H9 (cell line): ENCODE measurements at regions not wholly inside any gene's neighbourhood (a gene's known extent, or its start where the extent isn't known, plus 50 kb on each side); places are given as distances from the start of the nearest gene placed in this dataset.

Experiments used
- DNase-seq: peaks from one replicate; pipeline ENCODE4 v3.0.0-alpha.2; 2017
- H2AFZ ChIP-seq: one replicate; pipeline ENCODE4 v1.6.1; 2013; ENCODE audit warnings: mild to moderate bottlenecking, low read length, control low read depth, moderate library complexity
- H2AK5ac ChIP-seq: 2 replicates; pipeline ENCODE4 v1.6.1; 2013; ENCODE audit warnings: low read length, control low read depth, mixed read lengths; ENCODE audit not compliant: insufficient read length
- H2BK120ac ChIP-seq: one replicate; pipeline ENCODE4 v1.6.1; 2013; ENCODE audit warnings: low read depth, mild to moderate bottlenecking, low read length, control low read depth, inconsistent platforms; ENCODE audit not compliant: poor library complexity, severe bottlenecking
- H2BK12ac ChIP-seq: 2 replicates; pipeline ENCODE4 v1.6.1; 2013; ENCODE audit warnings: low read length, control low read depth, mixed read lengths, low read depth; ENCODE audit not compliant: insufficient read length
- H2BK15ac ChIP-seq: 2 replicates; pipeline ENCODE4 v1.6.1; 2013; ENCODE audit warnings: low read depth, low read length, control low read depth
- H2BK20ac ChIP-seq: one replicate; pipeline ENCODE4 v1.6.1; 2013; ENCODE audit warnings: low read depth, mild to moderate bottlenecking, low read length, control low read depth, inconsistent platforms; ENCODE audit not compliant: poor library complexity, severe bottlenecking
- H2BK5ac ChIP-seq: 2 replicates; pipeline ENCODE4 v1.6.1; 2013; ENCODE audit warnings: low read length, control low read depth, mixed read lengths; ENCODE audit not compliant: insufficient read length
- H3K14ac ChIP-seq: 2 replicates; pipeline ENCODE4 v1.6.1; 2013; ENCODE audit warnings: low read length, control low read depth; ENCODE audit not compliant: insufficient read depth
- H3K18ac ChIP-seq: 2 replicates; pipeline ENCODE4 v1.6.1; 2013; ENCODE audit warnings: low read depth, mild to moderate bottlenecking, mixed read lengths, low read length, control low read depth; ENCODE audit not compliant: insufficient read length
- H3K23ac ChIP-seq: 2 replicates; pipeline ENCODE4 v1.6.1; 2013; ENCODE audit warnings: low read length, control low read depth, mixed read lengths, low read depth; ENCODE audit not compliant: insufficient read length
- H3K23me2 ChIP-seq: 2 replicates; pipeline ENCODE4 v1.6.1; 2013; ENCODE audit warnings: low read depth, mild to moderate bottlenecking, mixed read lengths, low read length, control low read depth; ENCODE audit not compliant: insufficient read length, poor library complexity, severe bottlenecking
- H3K27ac ChIP-seq: 2 replicates; pipeline ENCODE4 v1.5.1; 2013; ENCODE audit warnings: low read length, control low read depth, mixed read lengths, low read depth; ENCODE audit not compliant: insufficient read length
- H3K27me3 ChIP-seq: 2 replicates; pipeline ENCODE4 v1.6.1; 2013; ENCODE audit warnings: low read length, control low read depth, inconsistent platforms; ENCODE audit not compliant: insufficient read depth
- H3K4ac ChIP-seq: 2 replicates; pipeline ENCODE4 v1.6.1; 2013; ENCODE audit warnings: low read depth, mild to moderate bottlenecking, control low read depth, inconsistent platforms, low read length, moderate library complexity
- H3K4me1 ChIP-seq: 2 replicates; pipeline ENCODE4 v1.6.1; 2013; ENCODE audit warnings: low read length, control low read depth, inconsistent platforms; ENCODE audit not compliant: insufficient read depth
- H3K4me2 ChIP-seq: 2 replicates; pipeline ENCODE4 v1.6.1; 2013; ENCODE audit warnings: low read length, control low read depth, mixed read lengths; ENCODE audit not compliant: insufficient read length, insufficient read depth
- H3K56ac ChIP-seq: 2 replicates; pipeline ENCODE4 v1.6.1; 2013; ENCODE audit warnings: low read depth, mild to moderate bottlenecking, mixed read lengths, low read length, control low read depth; ENCODE audit not compliant: insufficient read length
- H3K79me1 ChIP-seq: 2 replicates; pipeline ENCODE4 v1.6.1; 2013; ENCODE audit warnings: low read depth, mild to moderate bottlenecking, moderate library complexity, low read length, control low read depth, inconsistent platforms; ENCODE audit not compliant: insufficient read depth, poor library complexity, severe bottlenecking
- H3K79me2 ChIP-seq: 2 replicates; pipeline ENCODE4 v1.6.1; 2013; ENCODE audit warnings: low read length, control low read depth, inconsistent platforms; ENCODE audit not compliant: insufficient read depth
- H3K9ac ChIP-seq: 2 replicates; pipeline ENCODE4 v1.6.1; 2013; ENCODE audit warnings: low read length, control low read depth, mixed read lengths; ENCODE audit not compliant: insufficient read length; ENCODE audit errors: extremely low read depth
- H3K9me3 ChIP-seq: one replicate; pipeline ENCODE4 v1.6.1; 2013; ENCODE audit warnings: low read depth, low read length, inconsistent platforms; ENCODE audit not compliant: control insufficient read depth
- H3T11ph ChIP-seq: one replicate; pipeline ENCODE4 v1.6.1; 2013; ENCODE audit warnings: mild to moderate bottlenecking, low read length, control low read depth, inconsistent platforms
- H4K20me1 ChIP-seq: one replicate; pipeline ENCODE4 v1.6.1; 2013; ENCODE audit not compliant: control insufficient read depth, insufficient read length, insufficient read depth
- H4K5ac ChIP-seq: 2 replicates; pipeline ENCODE4 v1.6.1; 2013; ENCODE audit warnings: low read depth, mild to moderate bottlenecking, mixed read lengths, low read length, control low read depth; ENCODE audit not compliant: insufficient read length
- H4K8ac ChIP-seq: replicated peaks from 2 replicates; pipeline ENCODE4 v1.6.1; 2013; ENCODE audit warnings: low read length, control low read depth, mixed read lengths, low read depth; ENCODE audit not compliant: insufficient read length
- H4K91ac ChIP-seq: 2 replicates; pipeline ENCODE4 v1.6.1; 2013; ENCODE audit warnings: low read depth, mild to moderate bottlenecking, moderate library complexity, mixed read lengths, low read length, control low read depth; ENCODE audit not compliant: insufficient read length
- H3K27ac Mint-ChIP-seq, 3 experiments: 2 replicates in 2 of 3; 3 replicates in 1 of 3; pipeline ENCODE4 v1.8.0; 2020 to 2021; ENCODE audit warnings: mixed read lengths in 3 of 3, mild to moderate bottlenecking in 1 of 3, moderate library complexity in 1 of 3
- H3K27me3 Mint-ChIP-seq: 2 replicates; pipeline ENCODE4 v1.8.0; 2021; ENCODE audit warnings: low read depth, mild to moderate bottlenecking, moderate library complexity, mixed read lengths
- H3K36me3 Mint-ChIP-seq, 3 experiments: 2 replicates in 2 of 3; 3 replicates in 1 of 3; pipeline ENCODE4 v1.8.0; 2020 to 2021; ENCODE audit warnings: low read depth in 3 of 3, mixed read lengths in 3 of 3; ENCODE audit not compliant: insufficient read depth in 1 of 3
- H3K4me1 Mint-ChIP-seq, 2 experiments: 2 replicates each; pipeline ENCODE4 v1.8.0; 2020; ENCODE audit warnings: mixed read lengths in 2 of 2
- H3K4me3 Mint-ChIP-seq, 2 experiments: 2 replicates in 1 of 2; 3 replicates in 1 of 2; pipeline ENCODE4 v1.8.0; 2020 to 2021; ENCODE audit warnings: mild to moderate bottlenecking in 2 of 2, mixed read lengths in 2 of 2, moderate library complexity in 1 of 2
- H3K9me3 Mint-ChIP-seq, 2 experiments: 2 replicates in 1 of 2; 3 replicates in 1 of 2; pipeline ENCODE4 v1.8.0; 2020; ENCODE audit warnings: mild to moderate bottlenecking in 2 of 2, mixed read lengths in 2 of 2, moderate library complexity in 1 of 2
- WGBS: extraction: QIAGEN DNeasy Blood & Tissue Kit; methylation state at CpG from one replicate; pipeline ENCODE4 v1.1.7; 2013; ENCODE audit warnings: missing lambda C conversion rate, low lambda C conversion rate, mixed read lengths; ENCODE audit not compliant: insufficient read length; ENCODE audit errors: extremely low coverage; 5-methylcytosine and 5-hydroxymethylcytosine counted together
- TF ChIP-seq, protein P1 (sequence below): fragments of 200-600 bp; sonication (generic); conservative IDR thresholded peaks from 3 replicates; pipeline ENCODE4 v1.8.0; 2021; ENCODE audit warnings: antibody characterized with exemption, mild to moderate bottlenecking

DNA sequence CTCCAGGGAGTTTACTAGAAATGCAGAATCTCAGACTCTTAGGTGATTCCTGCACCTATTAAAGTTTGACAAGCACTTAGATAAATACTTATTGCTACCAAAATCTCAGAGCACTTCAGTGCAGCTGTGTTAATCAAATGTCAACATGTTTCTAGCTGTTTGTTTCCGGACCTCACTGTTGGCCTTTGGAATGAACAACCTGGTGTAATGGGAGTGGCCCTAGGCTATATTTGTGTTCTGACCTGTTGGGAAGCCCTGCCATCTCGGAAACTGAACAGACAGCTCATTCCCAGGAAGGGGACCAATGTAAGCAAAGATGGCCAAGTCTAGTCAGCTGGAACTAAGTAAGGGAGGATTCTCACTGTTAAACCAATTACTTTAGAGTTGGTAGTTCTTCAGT is 145.0 kb upstream of the SLC28A3 start:
- Histone ChIP-seq H3K18ac (no peak overlapping the region), H3K4me1 (no peaks in the 10 kb centered on the region), H2AK5ac (no peak overlapping the region), H2BK12ac (no peak overlapping the region), H4K91ac (no peak overlapping the region), H2BK120ac (no peak overlapping the region), H3K9me3 (no peaks in the 10 kb centered on the region), H2BK20ac (no peak overlapping the region), H3K56ac (no peak overlapping the region), H3K79me2 (no peaks in the 10 kb centered on the region), H3T11ph (no peak overlapping the region), H3K9ac (no peak overlapping the region), H3K14ac (no peak overlapping the region), H3K27me3 (no peaks in the 10 kb centered on the region), H3K79me1 (no peaks in the 10 kb centered on the region), H4K5ac (no peak overlapping the region), H3K27ac (no peak overlapping the region), H3K4ac (no peak overlapping the region), H4K20me1 (no peaks in the 10 kb centered on the region), H2AFZ (no peak overlapping the region), H2BK5ac (no peak overlapping the region), H2BK15ac (no peak overlapping the region), H3K23me2 (no peaks in the 10 kb centered on the region), H3K4me2 (no peak overlapping the region), H3K23ac (no peak overlapping the region), H4K8ac (no peak overlapping the region)
- Mint-ChIP-seq H3K27me3 (no peaks in the 10 kb centered on the region), H3K9me3 (no peaks in the 10 kb centered on the region), H3K4me1 (peaks cover 3 to 4% of the 10 kb centered on the region in 2 experiments; a peak in 1 of 4 replicates), H3K36me3 (no peaks in the 10 kb centered on the region), H3K4me3 (no peak overlapping the region), H3K27ac (no peak overlapping the region)
- TF ChIP-seq, protein P1, sequence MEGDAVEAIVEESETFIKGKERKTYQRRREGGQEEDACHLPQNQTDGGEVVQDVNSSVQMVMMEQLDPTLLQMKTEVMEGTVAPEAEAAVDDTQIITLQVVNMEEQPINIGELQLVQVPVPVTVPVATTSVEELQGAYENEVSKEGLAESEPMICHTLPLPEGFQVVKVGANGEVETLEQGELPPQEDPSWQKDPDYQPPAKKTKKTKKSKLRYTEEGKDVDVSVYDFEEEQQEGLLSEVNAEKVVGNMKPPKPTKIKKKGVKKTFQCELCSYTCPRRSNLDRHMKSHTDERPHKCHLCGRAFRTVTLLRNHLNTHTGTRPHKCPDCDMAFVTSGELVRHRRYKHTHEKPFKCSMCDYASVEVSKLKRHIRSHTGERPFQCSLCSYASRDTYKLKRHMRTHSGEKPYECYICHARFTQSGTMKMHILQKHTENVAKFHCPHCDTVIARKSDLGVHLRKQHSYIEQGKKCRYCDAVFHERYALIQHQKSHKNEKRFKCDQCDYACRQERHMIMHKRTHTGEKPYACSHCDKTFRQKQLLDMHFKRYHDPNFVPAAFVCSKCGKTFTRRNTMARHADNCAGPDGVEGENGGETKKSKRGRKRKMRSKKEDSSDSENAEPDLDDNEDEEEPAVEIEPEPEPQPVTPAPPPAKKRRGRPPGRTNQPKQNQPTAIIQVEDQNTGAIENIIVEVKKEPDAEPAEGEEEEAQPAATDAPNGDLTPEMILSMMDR: no peak
- DNase-seq: no peak
- WGBS: no CpG with 5 or more reads among the region's 2 CpGs
